AG04449 (cell line): ENCODE measurements at regions not wholly inside any gene's neighbourhood (a gene's known extent, or its start where the extent isn't known, plus 50 kb on each side); places are given as distances from the start of the nearest gene placed in this dataset.

Experiments used
- CTCF ChIA-PET: fragments of 350-600 bp; formaldehyde crosslinking; extraction: SDS; loops from one replicate; lab custom pipeline; 2021; ENCODE audit warnings: antibody characterized with exemption; lab: Yijun Ruan, JAX
- POLR2A ChIA-PET: fragments of 400-600, 350-600 bp; formaldehyde crosslinking; extraction: SDS; loops from one replicate; lab custom pipeline; 2020; ENCODE audit warnings: antibody characterized with exemption, inconsistent platforms; lab: Yijun Ruan, JAX
- DNase-seq: peaks from one replicate; pipeline ENCODE4 v3.0.0-alpha.2; 2010; ENCODE audit warnings: low read depth, low spot score
- H3K4me3 ChIP-seq: 2 replicates; pipeline ENCODE4 v1.5.1; 2011; ENCODE audit warnings: low read depth, mild to moderate bottlenecking, control low read depth, low read length
- CTCF ChIP-seq: IDR thresholded peaks from one replicate; pipeline ENCODE4 v1.5.1; 2011; ENCODE audit warnings: mild to moderate bottlenecking, moderate library complexity, low read length, control low read depth, inconsistent platforms; ENCODE audit not compliant: insufficient read depth; ENCODE audit errors: missing control alignments

GRCh38 chr11:115652496-115652895 lies 148.3 kb upstream of the CADM1 start:
- no peak for TF ChIP-seq CTCF
- DNase-seq: no peak
- ChIA-PET CTCF (interaction anchor here (1.0 kb wide), 1 partner anchor 9 kb away, joined by 3 read pairs; no protein-coding TSS in a partner anchor), POLR2A (no interaction called here)
- no peak overlapping the region for H3K4me3 ChIP-seq

- no peak overlapping the region for H3K4me3 ChIP-seq
- ChIA-PET POLR2A (no interaction called here), CTCF (interaction anchor here (1.0 kb wide), 1 partner anchor 9 kb away, joined by 3 read pairs; no protein-coding TSS in a partner anchor)
- no peak for TF ChIP-seq CTCF
- DNase-seq: no peak
These were observed 147.9 kb upstream of the CADM1 start for GRCh38 chr11:115652094-115652493.

- POLR2A ChIA-PET: no interaction called here
- no peak for TF ChIP-seq CTCF
- no peak overlapping the region for H3K4me3 ChIP-seq
- DNase-seq: no peak
- CTCF ChIA-PET: no interaction called here
These were observed 145.2 kb upstream of the CADM1 start for GRCh38 chr11:115649461-115649860.

- DNase-seq: no peak
- no peak overlapping the region for H3K4me3 ChIP-seq
- TF ChIP-seq CTCF: no peak
- POLR2A ChIA-PET: no interaction called here
- CTCF ChIA-PET: interaction anchor here (1.3 kb wide), 1 partner anchor 12 kb away, joined by 3 read pairs; no protein-coding TSS in a partner anchor
These were observed 141.6 kb upstream of the CADM1 start for GRCh38 chr11:115645631-115646317.

GRCh38 chr11:115644856-115645255 lies 140.6 kb upstream of the CADM1 start:
- CTCF ChIA-PET: interaction anchor here (1.3 kb wide), 1 partner anchor 13 kb away, joined by 3 read pairs; no protein-coding TSS in a partner anchor

More at GRCh38 chr11:115644856-115645255, 140.6 kb upstream of the CADM1 start:
- no peak for TF ChIP-seq CTCF
- no peak overlapping the region for H3K4me3 ChIP-seq
- no peak for DNase-seq
- POLR2A ChIA-PET: no interaction called here
